Sigmoid colon (tissue), 3 donors: ENCODE measurements at regions not wholly inside any gene's neighbourhood (a gene's known extent, or its start where the extent isn't known, plus 50 kb on each side); places are given as distances from the start of the nearest gene placed in this dataset.

Source experiments
- small RNA-seq, 3 donors: library from RNA; depleted of rRNA; stranded (forward); fragments of <200 nt; gene quantifications; one replicate each; pipeline ENCODE3, GENCODE V24; 2016

Small RNAs in the stretch of these regions (small RNA-seq; reads per million reads assigned to genes)
- gene RNA5SP199: 0 to 0.15 (median 0) reads per million in 3 donors
